Progenitor cell of endocrine pancreas (in vitro differentiated cells): ENCODE measurements at regions not wholly inside any gene's neighbourhood (a gene's known extent, or its start where the extent isn't known, plus 50 kb on each side); places are given as distances from the start of the nearest gene placed in this dataset.

Experiments used
- DNase-seq: peaks from one replicate; pipeline ENCODE4 v3.0.0; 2021; ENCODE audit warnings: low spot score; ENCODE audit not compliant: unreplicated experiment
- H3K27ac Mint-ChIP-seq: 2 replicates; pipeline ENCODE4 v1.8.0; 2021; ENCODE audit warnings: mild to moderate bottlenecking, moderate library complexity, mixed read lengths
- H3K27me3 Mint-ChIP-seq: 2 replicates; pipeline ENCODE4 v1.8.0; 2021; ENCODE audit warnings: mixed read lengths
- H3K36me3 Mint-ChIP-seq: 2 replicates; pipeline ENCODE4 v1.8.0; 2022; ENCODE audit warnings: mixed read lengths; ENCODE audit not compliant: insufficient read depth
- H3K4me1 Mint-ChIP-seq: 2 replicates; pipeline ENCODE4 v1.8.0; 2021; ENCODE audit warnings: low read depth, mixed read lengths
- H3K4me3 Mint-ChIP-seq: 2 replicates; pipeline ENCODE4 v1.8.0; 2021; ENCODE audit warnings: low read depth, mild to moderate bottlenecking, moderate library complexity, mixed read lengths
- H3K9me3 Mint-ChIP-seq: 2 replicates; pipeline ENCODE4 v1.8.0; 2021; ENCODE audit warnings: low read depth, mixed read lengths
- TF ChIP-seq, protein P1 (sequence below): fragments of 200-600 bp; sonication (generic); IDR thresholded peaks from one replicate; pipeline ENCODE4 v1.5.0; 2021; ENCODE audit warnings: antibody characterized with exemption, mild to moderate bottlenecking; ENCODE audit not compliant: unreplicated experiment

DNA sequence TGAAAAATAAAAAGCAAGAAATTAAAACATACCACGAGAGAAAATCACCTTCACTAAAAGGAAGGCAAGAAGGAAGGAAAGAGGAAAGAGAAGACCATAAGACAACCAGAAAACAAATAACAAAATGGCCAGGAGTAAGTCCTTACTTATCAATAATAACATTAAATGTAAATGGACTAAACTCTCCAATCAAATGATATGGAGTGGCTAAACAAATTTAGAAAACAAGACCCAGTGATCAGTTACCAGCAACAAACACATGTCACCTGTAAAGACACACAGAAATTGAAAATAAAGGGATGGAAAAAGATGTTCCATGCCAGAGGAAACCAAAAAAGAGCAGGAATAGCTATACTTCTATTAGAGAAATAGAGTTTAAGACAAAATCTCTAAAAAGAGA, 85.0 kb upstream of the SLC38A4 start:
- H3K9me3 Mint-ChIP-seq, result peaks cover 15% of the 10 kb centered on the region
- H3K4me3 Mint-ChIP-seq, result no peak overlapping the region
- TF ChIP-seq, protein P1, sequence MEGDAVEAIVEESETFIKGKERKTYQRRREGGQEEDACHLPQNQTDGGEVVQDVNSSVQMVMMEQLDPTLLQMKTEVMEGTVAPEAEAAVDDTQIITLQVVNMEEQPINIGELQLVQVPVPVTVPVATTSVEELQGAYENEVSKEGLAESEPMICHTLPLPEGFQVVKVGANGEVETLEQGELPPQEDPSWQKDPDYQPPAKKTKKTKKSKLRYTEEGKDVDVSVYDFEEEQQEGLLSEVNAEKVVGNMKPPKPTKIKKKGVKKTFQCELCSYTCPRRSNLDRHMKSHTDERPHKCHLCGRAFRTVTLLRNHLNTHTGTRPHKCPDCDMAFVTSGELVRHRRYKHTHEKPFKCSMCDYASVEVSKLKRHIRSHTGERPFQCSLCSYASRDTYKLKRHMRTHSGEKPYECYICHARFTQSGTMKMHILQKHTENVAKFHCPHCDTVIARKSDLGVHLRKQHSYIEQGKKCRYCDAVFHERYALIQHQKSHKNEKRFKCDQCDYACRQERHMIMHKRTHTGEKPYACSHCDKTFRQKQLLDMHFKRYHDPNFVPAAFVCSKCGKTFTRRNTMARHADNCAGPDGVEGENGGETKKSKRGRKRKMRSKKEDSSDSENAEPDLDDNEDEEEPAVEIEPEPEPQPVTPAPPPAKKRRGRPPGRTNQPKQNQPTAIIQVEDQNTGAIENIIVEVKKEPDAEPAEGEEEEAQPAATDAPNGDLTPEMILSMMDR, result no peak
- no peak overlapping the region for H3K27ac Mint-ChIP-seq
- H3K27me3 Mint-ChIP-seq, result no peaks in the 10 kb centered on the region
- no peak for DNase-seq
- H3K36me3 Mint-ChIP-seq, result peaks cover 1% of the 10 kb centered on the region
- no peaks in the 10 kb centered on the region for H3K4me1 Mint-ChIP-seq

- no peaks in the 10 kb centered on the region for H3K27me3 Mint-ChIP-seq
- H3K4me1 Mint-ChIP-seq, result no peaks in the 10 kb centered on the region
- DNase-seq, result no peak
- TF ChIP-seq, protein P1, result no peak
- peaks cover 1% of the 10 kb centered on the region for H3K36me3 Mint-ChIP-seq
- no peak overlapping the region for H3K4me3 Mint-ChIP-seq
- H3K27ac Mint-ChIP-seq, result no peak overlapping the region
- peaks cover 15% of the 10 kb centered on the region for H3K9me3 Mint-ChIP-seq
Observed at GRCh38 chr12:46914336-46914735, 88.5 kb upstream of the SLC38A4 start.

DNA sequence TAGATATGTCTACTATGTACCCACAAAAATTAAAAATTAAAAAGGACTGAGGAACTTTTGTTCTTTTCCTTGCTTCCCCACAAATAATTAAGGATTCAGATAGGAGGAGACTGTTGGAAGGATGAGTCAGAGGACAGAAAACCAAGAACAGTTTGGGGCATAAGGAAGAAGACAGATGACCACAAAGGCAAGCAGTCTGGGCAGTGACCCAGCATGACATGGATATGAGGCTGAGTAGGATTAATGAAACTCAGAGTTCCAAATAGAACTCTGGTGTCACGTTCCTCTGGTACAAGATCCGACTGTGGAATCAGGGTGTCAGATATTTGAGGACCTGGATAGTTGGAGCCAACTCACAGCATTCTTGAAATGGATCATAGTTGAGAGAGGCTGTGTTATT, 89.3 kb upstream of the SLC38A4 start:
- H3K27me3 Mint-ChIP-seq, result no peaks in the 10 kb centered on the region
- TF ChIP-seq, protein P1, result no peak
- no peak overlapping the region for H3K27ac Mint-ChIP-seq
- H3K4me1 Mint-ChIP-seq, result no peaks in the 10 kb centered on the region
- no peak overlapping the region for H3K4me3 Mint-ChIP-seq
- DNase-seq, result no peak
- peaks cover 15% of the 10 kb centered on the region for H3K9me3 Mint-ChIP-seq
- peaks cover 1% of the 10 kb centered on the region for H3K36me3 Mint-ChIP-seq

DNA sequence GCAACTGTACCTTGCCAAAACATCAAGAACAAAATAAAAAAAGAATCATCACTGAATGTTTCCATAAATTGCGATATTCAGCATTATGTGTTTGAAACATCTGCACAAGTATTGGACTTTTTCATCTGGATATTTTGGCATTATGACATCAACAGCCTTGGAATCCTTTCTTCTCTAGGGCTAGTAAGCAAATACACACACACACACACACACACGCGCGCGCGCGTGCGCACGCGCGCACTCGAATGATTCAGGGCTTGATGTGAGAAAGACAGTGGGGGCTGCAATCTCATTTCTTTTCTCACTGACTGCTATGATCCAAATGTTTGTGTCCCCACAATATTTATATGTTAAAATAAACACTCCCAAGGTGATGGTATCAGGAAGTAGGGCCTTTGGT, 90.0 kb upstream of the SLC38A4 start:
- no peak for DNase-seq

DNA sequence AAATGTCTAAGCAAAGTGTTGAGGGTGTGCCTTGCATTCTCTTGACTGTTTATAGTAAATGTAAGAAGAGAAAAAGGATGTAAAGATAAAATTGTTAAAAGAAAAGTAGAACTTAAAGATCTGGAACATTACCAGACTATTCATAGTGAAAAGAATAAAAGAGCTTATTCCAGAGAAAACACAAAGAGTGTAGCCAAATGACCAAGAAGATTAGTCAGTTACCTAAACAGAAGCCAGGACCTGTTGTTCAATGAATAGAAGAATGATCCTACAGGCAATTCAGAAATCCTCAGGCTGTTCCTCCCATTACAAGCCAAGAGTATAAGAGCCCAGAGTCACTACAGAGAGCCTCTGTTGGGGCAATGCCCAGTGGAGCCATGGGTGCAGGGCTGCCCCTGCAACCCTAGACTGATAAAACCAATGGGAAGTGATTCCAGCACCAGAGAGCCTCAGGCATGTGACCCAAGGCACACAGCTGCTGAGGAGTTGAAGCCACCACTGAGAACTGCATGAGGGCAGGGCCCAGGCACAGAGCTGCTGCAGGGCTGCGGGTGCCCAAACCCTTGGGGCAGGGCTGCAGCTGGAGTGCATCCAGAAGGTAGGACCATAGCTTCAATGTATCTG, 91.1 kb upstream of the SLC38A4 start:
- Mint-ChIP-seq H3K27ac (no peak overlapping the region), H3K4me1 (no peaks in the 10 kb centered on the region), H3K4me3 (no peak overlapping the region), H3K27me3 (no peaks in the 10 kb centered on the region), H3K36me3 (peaks cover 1% of the 10 kb centered on the region), H3K9me3 (peaks cover 9% of the 10 kb centered on the region)
- TF ChIP-seq, protein P1, result no peak
- no peak for DNase-seq

More for the DNA sequence above, 90.0 kb upstream of the SLC38A4 start:
- Mint-ChIP-seq H3K4me3 (no peak overlapping the region), H3K4me1 (no peaks in the 10 kb centered on the region), H3K36me3 (peaks cover 1% of the 10 kb centered on the region), H3K9me3 (peaks cover 12% of the 10 kb centered on the region), H3K27me3 (no peaks in the 10 kb centered on the region), H3K27ac (no peak overlapping the region)
- TF ChIP-seq, protein P1, result no peak
